HEK293 (cell line): ENCODE measurements at regions not wholly inside any gene's neighbourhood (a gene's known extent, or its start where the extent isn't known, plus 50 kb on each side); places are given as distances from the start of the nearest gene placed in this dataset.
A peak's percentile ranks its signal among the peaks of the same experiment; 100 is the strongest.
"Not testable (repeated sequence)": the region's sequence is repeated elsewhere in the genome, so short reads cannot be mapped to it uniquely, and the experiment has no call there.

Experiments
- CTCF ChIA-PET: fragments of 350-600 bp; formaldehyde crosslinking; extraction: SDS; loops from one replicate; lab custom pipeline; 2021; ENCODE audit warnings: antibody characterized with exemption; lab: Yijun Ruan, JAX
- POLR2A ChIA-PET: fragments of 300-600 bp; formaldehyde crosslinking; extraction: SDS; loops from one replicate; lab custom pipeline; 2020; ENCODE audit warnings: antibody characterized with exemption, inconsistent platforms; lab: Yijun Ruan, JAX
- H3K27ac ChIP-seq: fragments of 200-500 bp; sonication (Bioruptor generic); 2 replicates; pipeline ENCODE4 v1.5.1; 2014; ENCODE audit warnings: low read depth, low read length, control low read depth, inconsistent platforms; ENCODE audit errors: extremely low read depth
- H3K36me3 ChIP-seq, 2 experiments: fragments of 200-500 bp in 1 of 2; sonication (Bioruptor generic) in 1 of 2; 1 replicate in 1 of 2; 2 replicates in 1 of 2; pipeline ENCODE4 v1.5.1; 2014 to 2017; ENCODE audit warnings: inconsistent platforms in 2 of 2, low read length in 2 of 2; ENCODE audit not compliant: control insufficient read depth in 2 of 2, insufficient read depth in 1 of 2
- H3K4me1 ChIP-seq: fragments of 200-500 bp; sonication (Bioruptor generic); 2 replicates; pipeline ENCODE4 v1.5.1; 2014; ENCODE audit warnings: mild to moderate bottlenecking, low read length, inconsistent platforms; ENCODE audit not compliant: control insufficient read depth, insufficient read depth
- H3K4me3 ChIP-seq: 2 replicates; pipeline ENCODE4 v1.5.1; 2011; ENCODE audit warnings: low read depth, mild to moderate bottlenecking, control low read depth, low read length, moderate library complexity
- H3K9me3 ChIP-seq: fragments of 200-500 bp; sonication (Bioruptor generic); 2 replicates; pipeline ENCODE4 v1.5.1; 2014; ENCODE audit warnings: low read depth, low read length, inconsistent platforms; ENCODE audit not compliant: control insufficient read depth, insufficient read depth
- BCL11A ChIP-seq: fragments of 450-650 bp; formaldehyde crosslinking; IDR thresholded peaks from 2 replicates; pipeline ENCODE4 v1.5.1; 2016; ENCODE audit warnings: low read depth, missing biosample characterization, missing genetic modification characterization
- CTCF ChIP-seq: fragments of 450-650 bp; formaldehyde crosslinking; IDR thresholded peaks from 2 replicates; pipeline ENCODE4 v1.5.1; 2016; ENCODE audit warnings: missing biosample characterization, missing genetic modification characterization
- GLI2 ChIP-seq: fragments of 450-650 bp; formaldehyde crosslinking; IDR thresholded peaks from 2 replicates; pipeline ENCODE4; 2017; ENCODE audit warnings: missing biosample characterization, missing genetic modification characterization, low read depth, borderline replicate concordance
- TRIM28 ChIP-seq: IDR thresholded peaks from 2 replicates; pipeline ENCODE4 v1.6.1; 2011; ENCODE audit warnings: low read length, control low read depth, borderline replicate concordance
- YY1 ChIP-seq: fragments of 450-650 bp; formaldehyde crosslinking; IDR thresholded peaks from 2 replicates; pipeline ENCODE4 v1.5.1; 2018; ENCODE audit warnings: missing biosample characterization, missing genetic modification characterization
- ZFP3 ChIP-seq: fragments of 450-650 bp; formaldehyde crosslinking; IDR thresholded peaks from 2 replicates; pipeline ENCODE4 v1.5.1; 2016; ENCODE audit warnings: low read depth, missing biosample characterization, missing genetic modification characterization
- ZFP41 ChIP-seq: fragments of 450-650 bp; formaldehyde crosslinking; IDR thresholded peaks from 2 replicates; pipeline ENCODE4 v1.5.1; 2016; ENCODE audit warnings: missing biosample characterization, missing genetic modification characterization, borderline replicate concordance
- ZIC2 ChIP-seq: fragments of 450-650 bp; formaldehyde crosslinking; IDR thresholded peaks from 2 replicates; pipeline ENCODE4 v1.5.1; 2016; ENCODE audit warnings: missing biosample characterization, missing genetic modification characterization
- ZNF138 ChIP-seq: fragments of 450-650 bp; formaldehyde crosslinking; IDR thresholded peaks from 2 replicates; pipeline ENCODE4 v1.5.1; 2016; ENCODE audit warnings: missing biosample characterization, missing genetic modification characterization, borderline replicate concordance
- ZNF146 ChIP-seq: fragments of 450-650 bp; formaldehyde crosslinking; IDR thresholded peaks from 2 replicates; pipeline ENCODE4 v1.5.1; 2016; ENCODE audit warnings: missing biosample characterization, missing genetic modification characterization
- ZNF544 ChIP-seq: fragments of 450-650 bp; formaldehyde crosslinking; IDR thresholded peaks from 2 replicates; pipeline ENCODE4 v1.5.0; 2017; ENCODE audit warnings: missing biosample characterization, missing genetic modification characterization
- ZNF664 ChIP-seq: fragments of 450-650 bp; formaldehyde crosslinking; IDR thresholded peaks from 2 replicates; pipeline ENCODE4 v1.5.1; 2016; ENCODE audit warnings: missing biosample characterization, missing genetic modification characterization
- ZNF670 ChIP-seq: fragments of 450-650 bp; formaldehyde crosslinking; IDR thresholded peaks from 2 replicates; pipeline ENCODE4 v1.5.1; 2016; ENCODE audit warnings: missing biosample characterization, missing genetic modification characterization, low read depth
- TF ChIP-seq, protein P1 (sequence below): fragments of 450-650 bp; formaldehyde crosslinking; IDR thresholded peaks from 2 replicates; pipeline ENCODE4 v1.5.1; 2016; ENCODE audit warnings: missing biosample characterization, missing genetic modification characterization
- TF ChIP-seq, protein P2 (sequence below): fragments of 450-650 bp; formaldehyde crosslinking; optimal IDR thresholded peaks from 2 replicates; pipeline ENCODE3; 2016; ENCODE audit warnings: missing biosample characterization, mild to moderate bottlenecking, missing genetic modification characterization

GRCh38 chr20:48037798-48038197 is 252.5 kb upstream of the SULF2 start:
- H3K4me3 ChIP-seq, H3K36me3 ChIP-seq, H3K27ac ChIP-seq, H3K9me3 ChIP-seq, POLR2A ChIA-PET, CTCF ChIA-PET, H3K4me1 ChIP-seq: not testable (repeated sequence)
- TF ChIP-seq ZIC2, result peak; percentile 66

- CTCF ChIA-PET, result no interaction called here
- TF ChIP-seq GLI2 (no peak), ZNF664 (tag by site-specific recombination) (no peak), BCL11A (tag by site-specific recombination) (no peak), TRIM28 (no peak), ZFP3 (no peak), ZNF138 (tag by site-specific recombination) (no peak), ZNF670 (no peak), CTCF (tag by site-specific recombination) (no peak), ZFP41 (tag by site-specific recombination) (no peak), ZNF544 (no peak)
- TF ChIP-seq, protein P1, sequence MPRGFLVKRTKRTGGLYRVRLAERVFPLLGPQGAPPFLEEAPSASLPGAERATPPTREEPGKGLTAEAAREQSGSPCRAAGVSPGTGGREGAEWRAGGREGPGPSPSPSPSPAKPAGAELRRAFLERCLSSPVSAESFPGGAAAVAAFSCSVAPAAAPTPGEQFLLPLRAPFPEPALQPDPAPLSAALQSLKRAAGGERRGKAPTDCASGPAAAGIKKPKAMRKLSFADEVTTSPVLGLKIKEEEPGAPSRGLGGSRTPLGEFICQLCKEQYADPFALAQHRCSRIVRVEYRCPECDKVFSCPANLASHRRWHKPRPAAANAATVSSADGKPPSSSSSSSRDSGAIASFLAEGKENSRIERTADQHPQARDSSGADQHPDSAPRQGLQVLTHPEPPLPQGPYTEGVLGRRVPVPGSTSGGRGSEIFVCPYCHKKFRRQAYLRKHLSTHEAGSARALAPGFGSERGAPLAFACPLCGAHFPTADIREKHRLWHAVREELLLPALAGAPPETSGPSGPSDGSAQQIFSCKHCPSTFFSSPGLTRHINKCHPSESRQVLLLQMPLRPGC (tag by site-specific recombination), result no peak
- TF ChIP-seq, protein P2, sequence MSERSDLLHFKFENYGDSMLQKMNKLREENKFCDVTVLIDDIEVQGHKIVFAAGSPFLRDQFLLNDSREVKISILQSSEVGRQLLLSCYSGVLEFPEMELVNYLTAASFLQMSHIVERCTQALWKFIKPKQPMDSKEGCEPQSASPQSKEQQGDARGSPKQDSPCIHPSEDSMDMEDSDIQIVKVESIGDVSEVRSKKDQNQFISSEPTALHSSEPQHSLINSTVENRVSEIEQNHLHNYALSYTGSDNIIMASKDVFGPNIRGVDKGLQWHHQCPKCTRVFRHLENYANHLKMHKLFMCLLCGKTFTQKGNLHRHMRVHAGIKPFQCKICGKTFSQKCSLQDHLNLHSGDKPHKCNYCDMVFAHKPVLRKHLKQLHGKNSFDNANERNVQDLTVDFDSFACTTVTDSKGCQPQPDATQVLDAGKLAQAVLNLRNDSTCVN (tag by site-specific recombination), result no peak
- POLR2A ChIA-PET, result no interaction called here
- no peaks in the 10 kb centered on the region for H3K4me1 ChIP-seq
- H3K27ac ChIP-seq, result no peak overlapping the region
- no peak overlapping the region for H3K4me3 ChIP-seq
- no peaks in the 10 kb centered on the region for H3K36me3 ChIP-seq
- H3K9me3 ChIP-seq, result no peaks in the 10 kb centered on the region
These were observed 250.9 kb upstream of the SULF2 start for GRCh38 chr20:48035961-48036731.

DNA sequence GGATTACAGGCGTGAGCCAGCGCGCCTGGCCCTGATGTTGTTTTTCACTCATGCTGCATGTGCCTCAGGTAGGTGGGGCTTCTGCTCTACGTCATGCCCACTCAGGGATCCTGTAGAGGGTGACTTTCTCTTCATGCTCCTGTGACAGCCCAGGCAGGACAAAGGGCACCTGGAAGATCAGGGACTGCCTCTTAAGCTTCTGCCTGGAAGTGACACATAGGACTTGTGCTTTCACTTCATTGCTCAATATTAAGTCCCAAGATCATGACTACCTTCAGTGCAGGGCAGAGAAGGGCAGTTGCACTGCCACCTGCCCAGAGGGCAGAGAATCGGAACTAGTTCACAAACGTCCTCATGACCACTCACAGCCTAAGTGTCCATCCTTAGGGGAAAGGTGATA is 249.5 kb upstream of the SULF2 start:
- H3K36me3 ChIP-seq, result no peaks in the 10 kb centered on the region
- no peaks in the 10 kb centered on the region for H3K4me1 ChIP-seq
- ChIA-PET CTCF (no interaction called here), POLR2A (no interaction called here)
- H3K9me3 ChIP-seq, result no peaks in the 10 kb centered on the region
- no peak for TF ChIP-seq YY1
- no peak overlapping the region for H3K27ac ChIP-seq
- no peak overlapping the region for H3K4me3 ChIP-seq

GRCh38 chr20:48033005-48033404 is 247.7 kb upstream of the SULF2 start:
- H3K4me1 ChIP-seq, POLR2A ChIA-PET, H3K36me3 ChIP-seq, H3K4me3 ChIP-seq, H3K27ac ChIP-seq, H3K9me3 ChIP-seq: not testable (repeated sequence)
- TF ChIP-seq ZNF146 (tag by site-specific recombination), result peak; percentile 71
- CTCF ChIA-PET, result interaction anchor here (0.6 kb wide), 1 partner anchor 281 kb away, joined by 3 read pairs; no protein-coding TSS in a partner anchor
